ENCODE measurements at regions not wholly inside any gene's neighbourhood (a gene's known extent, or its start where the extent isn't known, plus 50 kb on each side); places are given as distances from the start of the nearest gene placed in this dataset.

GRCh38 chr5:124628721-124629596 lies 117.5 kb downstream of the ZNF608 start (continued):
- 0 out of 2 replicates have a peak, but pooled peaks have one; percentile 28 for TF ChIP-seq PAXIP1 (CRISPR knock-in tag; conservative IDR thresholded peaks at IDR 0.05)
- TF ChIP-seq, protein P1, sequence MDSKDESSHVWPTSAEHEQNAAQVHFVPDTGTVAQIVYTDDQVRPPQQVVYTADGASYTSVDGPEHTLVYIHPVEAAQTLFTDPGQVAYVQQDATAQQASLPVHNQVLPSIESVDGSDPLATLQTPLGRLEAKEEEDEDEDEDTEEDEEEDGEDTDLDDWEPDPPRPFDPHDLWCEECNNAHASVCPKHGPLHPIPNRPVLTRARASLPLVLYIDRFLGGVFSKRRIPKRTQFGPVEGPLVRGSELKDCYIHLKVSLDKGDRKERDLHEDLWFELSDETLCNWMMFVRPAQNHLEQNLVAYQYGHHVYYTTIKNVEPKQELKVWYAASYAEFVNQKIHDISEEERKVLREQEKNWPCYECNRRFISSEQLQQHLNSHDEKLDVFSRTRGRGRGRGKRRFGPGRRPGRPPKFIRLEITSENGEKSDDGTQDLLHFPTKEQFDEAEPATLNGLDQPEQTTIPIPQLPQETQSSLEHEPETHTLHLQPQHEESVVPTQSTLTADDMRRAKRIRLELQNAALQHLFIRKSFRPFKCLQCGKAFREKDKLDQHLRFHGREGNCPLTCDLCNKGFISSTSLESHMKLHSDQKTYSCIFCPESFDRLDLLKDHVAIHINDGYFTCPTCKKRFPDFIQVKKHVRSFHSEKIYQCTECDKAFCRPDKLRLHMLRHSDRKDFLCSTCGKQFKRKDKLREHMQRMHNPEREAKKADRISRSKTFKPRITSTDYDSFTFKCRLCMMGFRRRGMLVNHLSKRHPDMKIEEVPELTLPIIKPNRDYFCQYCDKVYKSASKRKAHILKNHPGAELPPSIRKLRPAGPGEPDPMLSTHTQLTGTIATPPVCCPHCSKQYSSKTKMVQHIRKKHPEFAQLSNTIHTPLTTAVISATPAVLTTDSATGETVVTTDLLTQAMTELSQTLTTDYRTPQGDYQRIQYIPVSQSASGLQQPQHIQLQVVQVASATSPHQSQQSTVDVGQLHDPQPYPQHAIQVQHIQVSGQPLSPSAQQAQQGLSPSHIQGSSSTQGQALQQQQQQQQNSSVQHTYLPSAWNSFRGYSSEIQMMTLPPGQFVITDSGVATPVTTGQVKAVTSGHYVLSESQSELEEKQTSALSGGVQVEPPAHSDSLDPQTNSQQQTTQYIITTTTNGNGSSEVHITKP (CRISPR knock-in tag; IDR thresholded peaks at IDR 0.05; ENCODE audit: low read depth) = peak; percentile 78; the same call in 1 of the 2 replicates
- TF ChIP-seq, protein P2, sequence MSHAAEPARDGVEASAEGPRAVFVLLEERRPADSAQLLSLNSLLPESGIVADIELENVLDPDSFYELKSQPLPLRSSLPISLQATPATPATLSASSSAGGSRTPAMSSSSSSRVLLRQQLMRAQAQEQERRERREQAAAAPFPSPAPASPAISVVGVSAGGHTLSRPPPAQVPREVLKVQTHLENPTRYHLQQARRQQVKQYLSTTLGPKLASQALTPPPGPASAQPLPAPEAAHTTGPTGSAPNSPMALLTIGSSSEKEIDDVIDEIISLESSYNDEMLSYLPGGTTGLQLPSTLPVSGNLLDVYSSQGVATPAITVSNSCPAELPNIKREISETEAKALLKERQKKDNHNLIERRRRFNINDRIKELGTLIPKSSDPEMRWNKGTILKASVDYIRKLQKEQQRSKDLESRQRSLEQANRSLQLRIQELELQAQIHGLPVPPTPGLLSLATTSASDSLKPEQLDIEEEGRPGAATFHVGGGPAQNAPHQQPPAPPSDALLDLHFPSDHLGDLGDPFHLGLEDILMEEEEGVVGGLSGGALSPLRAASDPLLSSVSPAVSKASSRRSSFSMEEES (CRISPR knock-in tag; IDR thresholded peaks at IDR 0.05) = peak; percentile 88
- TF ChIP-seq ZNF570 (CRISPR knock-in tag; IDR thresholded peaks at IDR 0.05; ENCODE audit: borderline replicate concordance) = no peak
- TF ChIP-seq, protein P3, sequence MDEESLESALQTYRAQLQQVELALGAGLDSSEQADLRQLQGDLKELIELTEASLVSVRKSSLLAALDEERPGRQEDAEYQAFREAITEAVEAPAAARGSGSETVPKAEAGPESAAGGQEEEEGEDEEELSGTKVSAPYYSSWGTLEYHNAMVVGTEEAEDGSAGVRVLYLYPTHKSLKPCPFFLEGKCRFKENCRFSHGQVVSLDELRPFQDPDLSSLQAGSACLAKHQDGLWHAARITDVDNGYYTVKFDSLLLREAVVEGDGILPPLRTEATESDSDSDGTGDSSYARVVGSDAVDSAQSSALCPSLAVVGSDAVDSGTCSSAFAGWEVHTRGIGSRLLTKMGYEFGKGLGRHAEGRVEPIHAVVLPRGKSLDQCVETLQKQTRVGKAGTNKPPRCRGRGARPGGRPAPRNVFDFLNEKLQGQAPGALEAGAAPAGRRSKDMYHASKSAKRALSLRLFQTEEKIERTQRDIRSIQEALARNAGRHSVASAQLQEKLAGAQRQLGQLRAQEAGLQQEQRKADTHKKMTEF (CRISPR knock-in tag; IDR thresholded peaks at IDR 0.05) = peak; percentile 45; the same call in 1 of the 2 replicates
- peak; percentile 82 for TF ChIP-seq ATF3 (CRISPR knock-in tag; IDR thresholded peaks at IDR 0.05)
- peak; percentile 85 for TF ChIP-seq XRCC5 (optimal IDR thresholded peaks at IDR 0.05; ENCODE audit: low read length)
- TF ChIP-seq ZNF3 (CRISPR knock-in tag; IDR thresholded peaks at IDR 0.05) = peak; percentile 84; the same call in 1 of the 2 replicates
- peak; percentile 56; the same call in 1 of the 2 replicates for TF ChIP-seq KDM2A (CRISPR knock-in tag; IDR thresholded peaks at IDR 0.05; ENCODE audit: borderline replicate concordance, low read depth)
- TF ChIP-seq HNRNPLL (IDR thresholded peaks at IDR 0.05; ENCODE audit: low read depth, low read length, poor library complexity, severe bottlenecking) = peak; percentile 14
- no peak for TF ChIP-seq ZNF160 (CRISPR knock-in tag; IDR thresholded peaks at IDR 0.05)
- TF ChIP-seq ZNF501 (CRISPR knock-in tag; IDR thresholded peaks at IDR 0.05) = 0 out of 2 replicates have a peak, but pooled peaks have one; percentile 41
